ENCODE measurements at regions not wholly inside any gene's neighbourhood (a gene's known extent, or its start where the extent isn't known, plus 50 kb on each side); places are given as distances from the start of the nearest gene placed in this dataset.

- TF ChIP-seq SIN3A (IDR thresholded peaks at IDR 0.05; ENCODE audit: borderline replicate concordance, insufficient read depth, low read length) = no peak
- TF ChIP-seq TAF1 (IDR thresholded peaks at IDR 0.05; ENCODE audit: borderline replicate concordance, insufficient read depth, low read length) = no peak
- TF ChIP-seq FOXP2 (optimal IDR thresholded peaks at IDR 0.05; ENCODE audit: borderline replicate concordance, extremely low read depth, extremely low read length, insufficient read depth) = no peak
- TF ChIP-seq, protein P1, sequence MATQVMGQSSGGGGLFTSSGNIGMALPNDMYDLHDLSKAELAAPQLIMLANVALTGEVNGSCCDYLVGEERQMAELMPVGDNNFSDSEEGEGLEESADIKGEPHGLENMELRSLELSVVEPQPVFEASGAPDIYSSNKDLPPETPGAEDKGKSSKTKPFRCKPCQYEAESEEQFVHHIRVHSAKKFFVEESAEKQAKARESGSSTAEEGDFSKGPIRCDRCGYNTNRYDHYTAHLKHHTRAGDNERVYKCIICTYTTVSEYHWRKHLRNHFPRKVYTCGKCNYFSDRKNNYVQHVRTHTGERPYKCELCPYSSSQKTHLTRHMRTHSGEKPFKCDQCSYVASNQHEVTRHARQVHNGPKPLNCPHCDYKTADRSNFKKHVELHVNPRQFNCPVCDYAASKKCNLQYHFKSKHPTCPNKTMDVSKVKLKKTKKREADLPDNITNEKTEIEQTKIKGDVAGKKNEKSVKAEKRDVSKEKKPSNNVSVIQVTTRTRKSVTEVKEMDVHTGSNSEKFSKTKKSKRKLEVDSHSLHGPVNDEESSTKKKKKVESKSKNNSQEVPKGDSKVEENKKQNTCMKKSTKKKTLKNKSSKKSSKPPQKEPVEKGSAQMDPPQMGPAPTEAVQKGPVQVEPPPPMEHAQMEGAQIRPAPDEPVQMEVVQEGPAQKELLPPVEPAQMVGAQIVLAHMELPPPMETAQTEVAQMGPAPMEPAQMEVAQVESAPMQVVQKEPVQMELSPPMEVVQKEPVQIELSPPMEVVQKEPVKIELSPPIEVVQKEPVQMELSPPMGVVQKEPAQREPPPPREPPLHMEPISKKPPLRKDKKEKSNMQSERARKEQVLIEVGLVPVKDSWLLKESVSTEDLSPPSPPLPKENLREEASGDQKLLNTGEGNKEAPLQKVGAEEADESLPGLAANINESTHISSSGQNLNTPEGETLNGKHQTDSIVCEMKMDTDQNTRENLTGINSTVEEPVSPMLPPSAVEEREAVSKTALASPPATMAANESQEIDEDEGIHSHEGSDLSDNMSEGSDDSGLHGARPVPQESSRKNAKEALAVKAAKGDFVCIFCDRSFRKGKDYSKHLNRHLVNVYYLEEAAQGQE (IDR thresholded peaks at IDR 0.05; ENCODE audit: insufficient read depth in 1 of 2, low read depth in 2 of 2, low read length in 2 of 2) = no peak
- TF ChIP-seq POLR2AphosphoS5 (IDR thresholded peaks at IDR 0.05; ENCODE audit: low read depth, low read length) = no peak
Observed at GRCh38 chr21:21673959-21674358, 675.8 kb downstream of the NCAM2 start.

- TF ChIP-seq POLR2AphosphoS5 (IDR thresholded peaks at IDR 0.05; ENCODE audit: low read depth, low read length) (no peak), SIN3A (IDR thresholded peaks at IDR 0.05; ENCODE audit: borderline replicate concordance, insufficient read depth, low read length) (no peak), TAF1 (IDR thresholded peaks at IDR 0.05; ENCODE audit: borderline replicate concordance, insufficient read depth, low read length) (no peak), FOXP2 (optimal IDR thresholded peaks at IDR 0.05; ENCODE audit: borderline replicate concordance, extremely low read depth, extremely low read length, insufficient read depth) (no peak)
- TF ChIP-seq, protein P1 (IDR thresholded peaks at IDR 0.05; ENCODE audit: insufficient read depth in 1 of 2, low read depth in 2 of 2, low read length in 2 of 2) = no peak
Observed at GRCh38 chr21:21675601-21676000, 677.4 kb downstream of the NCAM2 start.

DNA sequence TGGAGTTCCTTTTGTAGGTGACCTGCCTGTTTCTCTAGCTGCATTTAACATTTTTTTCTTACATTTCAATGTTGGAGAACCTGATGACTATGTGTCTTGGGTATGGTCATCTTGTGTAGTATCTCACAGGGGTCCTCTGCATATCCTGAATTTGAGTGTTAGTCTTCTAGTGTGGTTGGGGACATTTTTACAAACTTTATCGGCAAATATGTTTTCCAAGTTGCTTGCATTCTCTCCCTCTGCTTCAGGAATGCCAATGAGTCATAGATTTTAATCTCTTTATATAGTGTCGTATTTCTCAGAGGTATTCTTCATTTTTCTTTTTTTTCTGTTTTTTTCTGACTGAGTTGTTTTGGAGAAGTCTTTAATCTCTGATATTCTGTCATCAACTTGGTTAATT is 684.0 kb downstream of the NCAM2 start:
- TF ChIP-seq, protein P1 (IDR thresholded peaks at IDR 0.05; ENCODE audit: insufficient read depth in 1 of 2, low read depth in 2 of 2, low read length in 2 of 2) = no peak
- TF ChIP-seq TAF1 (IDR thresholded peaks at IDR 0.05; ENCODE audit: borderline replicate concordance, insufficient read depth, low read length) (no peak), POLR2AphosphoS5 (IDR thresholded peaks at IDR 0.05; ENCODE audit: low read depth, low read length) (no peak), SIN3A (IDR thresholded peaks at IDR 0.05; ENCODE audit: borderline replicate concordance, insufficient read depth, low read length) (no peak), FOXP2 (optimal IDR thresholded peaks at IDR 0.05; ENCODE audit: borderline replicate concordance, extremely low read depth, extremely low read length, insufficient read depth) (no peak)

DNA sequence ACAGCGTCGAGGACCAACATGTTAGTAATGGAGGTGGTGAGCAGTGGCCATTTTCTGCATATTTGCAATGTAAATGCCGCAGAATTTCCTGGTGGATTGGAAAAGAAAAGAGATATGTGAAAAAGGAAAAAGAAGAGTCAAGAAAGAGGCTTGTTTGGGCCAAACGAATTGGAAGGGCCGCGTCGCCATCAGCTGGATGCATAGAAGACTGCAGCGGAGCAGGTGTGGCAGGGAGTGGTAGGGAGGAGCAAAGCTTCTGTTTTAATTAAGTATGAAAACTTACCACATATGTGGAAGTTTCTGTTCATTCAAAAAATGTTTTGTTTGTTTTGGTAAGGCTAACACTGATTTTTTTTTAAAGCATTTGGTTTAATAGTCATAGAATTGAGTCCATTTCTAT is 690.7 kb downstream of the NCAM2 start:
- TF ChIP-seq, protein P1 (IDR thresholded peaks at IDR 0.05; ENCODE audit: insufficient read depth in 1 of 2, low read depth in 2 of 2, low read length in 2 of 2) = no peak
- no peak for TF ChIP-seq FOXP2 (optimal IDR thresholded peaks at IDR 0.05; ENCODE audit: borderline replicate concordance, extremely low read depth, extremely low read length, insufficient read depth)
- TF ChIP-seq SIN3A (IDR thresholded peaks at IDR 0.05; ENCODE audit: borderline replicate concordance, insufficient read depth, low read length) = no peak
- no peak for TF ChIP-seq TAF1 (IDR thresholded peaks at IDR 0.05; ENCODE audit: borderline replicate concordance, insufficient read depth, low read length)
- TF ChIP-seq POLR2AphosphoS5 (IDR thresholded peaks at IDR 0.05; ENCODE audit: low read depth, low read length) = no peak
